NCI-H510A treated with DMSO at 0.1 percent for 48 hours (cell line): ENCODE measurements at regions not wholly inside any gene's neighbourhood (a gene's known extent, or its start where the extent isn't known, plus 50 kb on each side); places are given as distances from the start of the nearest gene placed in this dataset.
"Not testable (repeated sequence)": the region's sequence is repeated elsewhere in the genome, so short reads cannot be mapped to it uniquely, and the experiment has no call there.

Source experiments
- DNase-seq: peaks from one replicate; lab custom pipeline; 2025; lab: John Stamatoyannopoulos, UW

GRCh38 chr5:165407352-165407751 lies 1901.9 kb downstream of the MAT2B start:
- DNase-seq = no peak

- no peak for DNase-seq
Observed at GRCh38 chr5:165410476-165410875, 1905.1 kb downstream of the MAT2B start.

GRCh38 chr5:165411532-165411931 lies 1906.1 kb downstream of the MAT2B start:
- DNase-seq = not testable (repeated sequence)

GRCh38 chr5:165420493-165420892 lies 1915.1 kb downstream of the MAT2B start:
- no peak for DNase-seq

GRCh38 chr5:165423697-165424299 lies 1918.4 kb downstream of the MAT2B start:
- no peak for DNase-seq

GRCh38 chr5:165425594-165425993 lies 1920.2 kb downstream of the MAT2B start:
- no peak for DNase-seq

- DNase-seq = no peak
Observed at GRCh38 chr5:165448753-165449152, 1943.3 kb downstream of the MAT2B start.

GRCh38 chr5:165457859-165458481 lies 1952.6 kb downstream of the MAT2B start:
- DNase-seq = no peak

GRCh38 chr5:165459232-165459631 lies 1953.8 kb downstream of the MAT2B start:
- DNase-seq = no peak

GRCh38 chr5:165460911-165461310 lies 1955.5 kb downstream of the MAT2B start:
- no peak for DNase-seq

GRCh38 chr5:165477546-165477945 lies 1972.1 kb downstream of the MAT2B start:
- DNase-seq = no peak

GRCh38 chr5:165495829-165496380 lies 1990.5 kb downstream of the MAT2B start:
- DNase-seq = no peak

GRCh38 chr5:165497707-165498106 lies 1992.3 kb downstream of the MAT2B start:
- DNase-seq = no peak

GRCh38 chr5:165502893-165503691 lies 1997.7 kb downstream of the MAT2B start:
- DNase-seq = no peak

- no peak for DNase-seq
Observed at GRCh38 chr5:165504674-165505073, 1999.3 kb downstream of the MAT2B start.

GRCh38 chr5:165508286-165508685 lies 2002.9 kb downstream of the MAT2B start:
- DNase-seq = no peak

GRCh38 chr5:165508861-165509260 lies 2003.4 kb downstream of the MAT2B start:
- DNase-seq = no peak

- DNase-seq = no peak
Observed at GRCh38 chr5:165521816-165522610, 2016.6 kb downstream of the MAT2B start.

GRCh38 chr5:165525271-165525670 lies 2019.9 kb downstream of the MAT2B start:
- DNase-seq = no peak

- no peak for DNase-seq
Observed at GRCh38 chr5:165526357-165526756, 2020.9 kb downstream of the MAT2B start.

GRCh38 chr5:165527577-165527976 lies 2022.2 kb downstream of the MAT2B start:
- DNase-seq = no peak

GRCh38 chr5:165538065-165538464 lies 2032.6 kb downstream of the MAT2B start:
- DNase-seq = no peak
